GM12878 (cell line): ENCODE measurements at regions not wholly inside any gene's neighbourhood (a gene's known extent, or its start where the extent isn't known, plus 50 kb on each side); places are given as distances from the start of the nearest gene placed in this dataset.

Source experiments
- ATAC-seq: fragments of 200-7000 bp; cut with Tn5 transposase; 3 replicates; pipeline ENCODE4 v1.9.1; 2020; ENCODE audit warnings: mild to moderate bottlenecking, moderate library complexity
- BruUV-seq: library from RNA; stranded (reverse); fragments of 400-500 nt; replicated peaks from 2 replicates; lab custom pipeline; 2021; lab: Mats Ljungman, UMichigan
- CTCF ChIA-PET: fragments of 300-600 bp; sonication (Branson Sonifier 250); formaldehyde crosslinking; extraction: SDS; loops from one replicate; lab custom pipeline; 2021; ENCODE audit warnings: inconsistent platforms; lab: Yijun Ruan, JAX
- POLR2A ChIA-PET: fragments of 350-600 bp; formaldehyde crosslinking; extraction: SDS; loops from one replicate; lab custom pipeline; 2021; ENCODE audit warnings: inconsistent platforms; lab: Charles Lee
- RAD21 ChIA-PET: fragments of 300-600 bp; sonication (Branson Sonifier 250); formaldehyde crosslinking; loops from one replicate; lab custom pipeline; 2023; ENCODE audit warnings: antibody characterized with exemption; ENCODE audit not compliant: unreplicated experiment; lab: Charles Lee
- SMC1A ChIA-PET: fragments of 300-600 bp; sonication (Branson Sonifier 250); formaldehyde crosslinking; loops from one replicate; lab custom pipeline; 2023; ENCODE audit not compliant: unreplicated experiment, uncharacterized antibody; lab: Charles Lee
- DNase-seq: peaks from one replicate; pipeline ENCODE4 v3.0.0-alpha.2; 2011; ENCODE audit warnings: low read depth, low spot score
- FAIRE-seq: peaks from 3 replicates; lab custom pipeline; 2011; peaks lifted over from hg19 to GRCh38; lab: Jason Lieb, UNC
- H2AFZ ChIP-seq: 2 replicates; pipeline ENCODE4 v1.6.0; 2011; ENCODE audit warnings: low read depth, low read length, control low read depth; ENCODE audit not compliant: control insufficient read depth
- H3K27ac ChIP-seq: 2 replicates; pipeline ENCODE4 v1.5.1; 2011; ENCODE audit warnings: control low read depth; ENCODE audit not compliant: control insufficient read depth, insufficient read depth
- H3K27me3 ChIP-seq, 2 experiments: replicated peaks in 1 of 2; 2 replicates each; pipeline versions ENCODE4 v1.6.0 to v1.6.1; 2011; ENCODE audit warnings: low read length in 1 of 2; ENCODE audit not compliant: control insufficient read depth in 2 of 2, insufficient read depth in 2 of 2
- H3K36me3 ChIP-seq, 2 experiments: 2 replicates each; pipeline ENCODE4 v1.5.1; 2011; ENCODE audit warnings: low read length in 1 of 2; ENCODE audit not compliant: control insufficient read depth in 2 of 2, insufficient read depth in 2 of 2
- H3K4me1 ChIP-seq: 2 replicates; pipeline ENCODE4 v1.6.1; 2011; ENCODE audit warnings: mild to moderate bottlenecking, low read length, moderate library complexity, mixed read lengths; ENCODE audit not compliant: control insufficient read depth, insufficient read depth
- H3K4me2 ChIP-seq: 2 replicates; pipeline ENCODE4 v1.6.0; 2011; ENCODE audit warnings: control low read depth; ENCODE audit not compliant: control insufficient read depth, insufficient read depth
- H3K4me3 ChIP-seq: fragments of 200-600 bp; sonication (generic); 2 replicates; pipeline ENCODE4 v1.5.1; 2016
- H3K79me2 ChIP-seq: 2 replicates; pipeline ENCODE4 v1.6.0; 2011; ENCODE audit warnings: low read length; ENCODE audit not compliant: control insufficient read depth, insufficient read depth
- H3K9ac ChIP-seq: 2 replicates; pipeline ENCODE4 v1.8.0; 2011; ENCODE audit warnings: low read length, control low read depth, mixed read lengths; ENCODE audit not compliant: control insufficient read depth, insufficient read depth
- H3K9me3 ChIP-seq: replicated peaks from 3 replicates; pipeline ENCODE4 v1.5.1; 2011; ENCODE audit warnings: mild to moderate bottlenecking, low read length; ENCODE audit not compliant: control insufficient read depth, insufficient read depth
- H4K20me1 ChIP-seq: 2 replicates; pipeline ENCODE4 v1.6.0; 2011; ENCODE audit not compliant: control insufficient read depth, insufficient read depth
- ATF3 ChIP-seq: IDR thresholded peaks from 2 replicates; pipeline ENCODE4 v1.6.1; 2011; ENCODE audit warnings: low read depth, mild to moderate bottlenecking, low read length, moderate library complexity, borderline replicate concordance; ENCODE audit errors: extremely low read depth
- DPF2 ChIP-seq: fragments of 450-650 bp; IDR thresholded peaks from 2 replicates; pipeline ENCODE4 v1.6.1; 2017; ENCODE audit warnings: mild to moderate bottlenecking
- GABPA ChIP-seq: IDR thresholded peaks from 2 replicates; pipeline ENCODE4 v1.6.1; 2014; ENCODE audit warnings: antibody characterized with exemption, low read depth, mild to moderate bottlenecking, inconsistent platforms
- GATAD2B ChIP-seq: fragments of 450-650 bp; conservative IDR thresholded peaks from 2 replicates; pipeline ENCODE4 v1.6.1; 2017; ENCODE audit warnings: low read depth, mild to moderate bottlenecking, moderate library complexity
- IKZF1 ChIP-seq: fragments of 450-650 bp; conservative IDR thresholded peaks from 2 replicates; pipeline ENCODE4 v1.6.1; 2017; ENCODE audit warnings: antibody characterized with exemption, mild to moderate bottlenecking
- IKZF2 ChIP-seq, 2 experiments: fragments of 450-650 bp; IDR thresholded peaks; 2 replicates each; pipeline ENCODE4 v1.6.1; 2017; ENCODE audit warnings: mild to moderate bottlenecking in 2 of 2, moderate library complexity in 2 of 2
- JUND ChIP-seq: IDR thresholded peaks from 2 replicates; pipeline ENCODE4 v1.6.1; 2012; ENCODE audit warnings: low read depth, mild to moderate bottlenecking, low read length, improper control_type of control experiment, moderate library complexity
- MXI1 ChIP-seq: fragments of 150-350 bp; IDR thresholded peaks from 2 replicates; pipeline ENCODE4 v1.6.1; 2011; ENCODE audit warnings: low read depth, mild to moderate bottlenecking, inconsistent platforms, low read length, improper control_type of control experiment
- MYC ChIP-seq: IDR thresholded peaks from 2 replicates; pipeline ENCODE4 v1.6.1; 2011; ENCODE audit warnings: mild to moderate bottlenecking, low read length, moderate library complexity, inconsistent platforms; ENCODE audit not compliant: insufficient read depth, insufficient replicate concordance, insufficient read length, severe bottlenecking
- NRF1 ChIP-seq: conservative IDR thresholded peaks from 2 replicates; pipeline ENCODE4 v1.6.1; 2011; ENCODE audit warnings: mild to moderate bottlenecking, low read depth, low read length, improper control_type of control experiment
- PKNOX1 ChIP-seq: fragments of 450-650 bp; IDR thresholded peaks from 2 replicates; pipeline ENCODE4 v1.6.1; 2016; ENCODE audit warnings: mild to moderate bottlenecking
- POLR2AphosphoS2 ChIP-seq: IDR thresholded peaks from 2 replicates; pipeline ENCODE4 v1.6.1; 2011; ENCODE audit warnings: low read depth, mild to moderate bottlenecking, low read length, improper control_type of control experiment, moderate library complexity
- RBBP5 ChIP-seq: fragments of 200-600 bp; sonication (generic); conservative IDR thresholded peaks from 2 replicates; pipeline ENCODE4 v1.6.1; 2016
- RELA ChIP-seq: fragments of 450-650 bp; IDR thresholded peaks from 2 replicates; pipeline ENCODE4 v1.8.0; 2014; ENCODE audit warnings: borderline replicate concordance; ENCODE audit not compliant: partially characterized antibody
- STAT1 ChIP-seq: fragments of 450-650 bp; conservative IDR thresholded peaks from 2 replicates; pipeline ENCODE4 v1.6.1; 2014; ENCODE audit warnings: antibody characterized with exemption, mild to moderate bottlenecking
- STAT3 ChIP-seq: IDR thresholded peaks from 2 replicates; pipeline ENCODE4 v1.6.1; 2011; ENCODE audit warnings: low read depth, low read length, improper control_type of control experiment
- TCF12 ChIP-seq: IDR thresholded peaks from 2 replicates; pipeline ENCODE4 v1.6.1; 2011; ENCODE audit warnings: low read depth, mild to moderate bottlenecking, low read length
- ZNF24 ChIP-seq: fragments of 450-650 bp; IDR thresholded peaks from 2 replicates; pipeline ENCODE4 v1.6.1; 2017; ENCODE audit warnings: antibody characterized with exemption, mild to moderate bottlenecking
- WGBS: methylation state at CpG from one replicate; pipeline ENCODE4 v1.1.6; 2016; ENCODE audit warnings: low lambda C conversion rate; ENCODE audit not compliant: insufficient replicate concordance, insufficient coverage; ENCODE audit errors: missing lambda C conversion rate; 5-methylcytosine and 5-hydroxymethylcytosine counted together
- in situ Hi-C: fragments of 300-500 bp; cut with MboI; formaldehyde crosslinking; loops from 9 replicates; pipeline ENCODE4 v1.14.3; 2018; ENCODE audit warnings: mixed read lengths
- intact Hi-C: fragments of 100-400 bp; cut with micrococcal nuclease; formaldehyde crosslinking; loops from one replicate; pipeline ENCODE4 v1.14.2; 2022; ENCODE audit not compliant: unreplicated experiment
- TF ChIP-seq, protein P1 (sequence below): fragments of 450-650 bp; IDR thresholded peaks from 2 replicates; pipeline ENCODE4 v1.6.1; 2017; ENCODE audit warnings: mild to moderate bottlenecking, low read depth, inconsistent platforms; ENCODE audit not compliant: poor library complexity, severe bottlenecking

DNA sequence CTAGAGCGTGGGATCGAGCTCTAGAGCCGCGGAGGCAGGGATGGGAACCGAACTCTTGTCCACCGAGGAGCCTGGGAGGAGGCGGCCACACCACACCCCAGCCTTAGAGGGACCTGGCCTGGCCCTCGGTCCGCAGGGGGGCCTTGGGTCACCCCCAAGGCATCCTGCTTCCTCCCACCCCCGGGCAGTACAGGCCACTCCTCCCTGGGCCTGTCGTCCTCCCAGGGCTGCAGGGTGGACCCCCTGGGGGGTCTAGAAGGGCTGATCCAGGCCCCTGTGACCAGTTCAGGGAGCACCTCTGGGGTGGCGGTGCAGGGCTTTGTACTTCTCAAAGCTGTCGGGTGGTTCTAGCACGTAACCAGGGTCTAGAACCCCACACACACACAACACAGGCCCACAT, 79.1 kb upstream of the FBRSL1 start (continued):
- TF ChIP-seq, protein P1, sequence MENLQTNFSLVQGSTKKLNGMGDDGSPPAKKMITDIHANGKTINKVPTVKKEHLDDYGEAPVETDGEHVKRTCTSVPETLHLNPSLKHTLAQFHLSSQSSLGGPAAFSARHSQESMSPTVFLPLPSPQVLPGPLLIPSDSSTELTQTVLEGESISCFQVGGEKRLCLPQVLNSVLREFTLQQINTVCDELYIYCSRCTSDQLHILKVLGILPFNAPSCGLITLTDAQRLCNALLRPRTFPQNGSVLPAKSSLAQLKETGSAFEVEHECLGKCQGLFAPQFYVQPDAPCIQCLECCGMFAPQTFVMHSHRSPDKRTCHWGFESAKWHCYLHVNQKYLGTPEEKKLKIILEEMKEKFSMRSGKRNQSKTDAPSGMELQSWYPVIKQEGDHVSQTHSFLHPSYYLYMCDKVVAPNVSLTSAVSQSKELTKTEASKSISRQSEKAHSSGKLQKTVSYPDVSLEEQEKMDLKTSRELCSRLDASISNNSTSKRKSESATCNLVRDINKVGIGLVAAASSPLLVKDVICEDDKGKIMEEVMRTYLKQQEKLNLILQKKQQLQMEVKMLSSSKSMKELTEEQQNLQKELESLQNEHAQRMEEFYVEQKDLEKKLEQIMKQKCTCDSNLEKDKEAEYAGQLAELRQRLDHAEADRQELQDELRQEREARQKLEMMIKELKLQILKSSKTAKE = no peak
- TF ChIP-seq MYC (no peak), IKZF1 (no peak), GATAD2B (no peak), IKZF2 (IDR thresholded peaks at IDR 0.05) (no peak), POLR2AphosphoS2 (no peak)

- Histone ChIP-seq H3K27ac (no peak overlapping the region), H3K4me2 (no peak overlapping the region), H3K4me3 (no peak overlapping the region), H3K9ac (no peak overlapping the region), H2AFZ (no peak overlapping the region), H4K20me1 (no peaks in the 10 kb centered on the region), H3K4me1 (peaks cover 3% of the 10 kb centered on the region; the same call in 1 of the 2 replicates), H3K36me3 (no peaks in the 10 kb centered on the region), H3K79me2 (no peaks in the 10 kb centered on the region), H3K9me3 (no peaks in the 10 kb centered on the region), H3K27me3 (no peaks in the 10 kb centered on the region)
- in situ Hi-C loops = no loop called here
- no TSS peak for BruUV-seq
- CTCF ChIA-PET = no interaction called here
- ATAC-seq (no peak), FAIRE-seq (no peak), DNase-seq (no peak)
- POLR2A ChIA-PET = no interaction called here
- RAD21 ChIA-PET = no interaction called here
- WGBS = 49% methylated on average over 18 of the region's 18 CpGs
- TF ChIP-seq ZNF24 = no peak
- no peak for TF ChIP-seq STAT3
- no peak for TF ChIP-seq RELA
- no peak for TF ChIP-seq JUND
- no peak for TF ChIP-seq NRF1
- TF ChIP-seq GABPA = no peak
- TF ChIP-seq DPF2 = no peak
- no peak for TF ChIP-seq ATF3
- TF ChIP-seq MXI1 = no peak
- no peak for TF ChIP-seq PKNOX1
- no peak for TF ChIP-seq RBBP5
- no peak for TF ChIP-seq TCF12
- TF ChIP-seq STAT1 = no peak
- SMC1A ChIA-PET = no interaction called here
- intact Hi-C loops = no loop called here
These were observed 79.7 kb upstream of the FBRSL1 start for GRCh38 chr12:132410296-132410625.
